ENCODE measurements at regions not wholly inside any gene's neighbourhood (a gene's known extent, or its start where the extent isn't known, plus 50 kb on each side); places are given as distances from the start of the nearest gene placed in this dataset.

DNA sequence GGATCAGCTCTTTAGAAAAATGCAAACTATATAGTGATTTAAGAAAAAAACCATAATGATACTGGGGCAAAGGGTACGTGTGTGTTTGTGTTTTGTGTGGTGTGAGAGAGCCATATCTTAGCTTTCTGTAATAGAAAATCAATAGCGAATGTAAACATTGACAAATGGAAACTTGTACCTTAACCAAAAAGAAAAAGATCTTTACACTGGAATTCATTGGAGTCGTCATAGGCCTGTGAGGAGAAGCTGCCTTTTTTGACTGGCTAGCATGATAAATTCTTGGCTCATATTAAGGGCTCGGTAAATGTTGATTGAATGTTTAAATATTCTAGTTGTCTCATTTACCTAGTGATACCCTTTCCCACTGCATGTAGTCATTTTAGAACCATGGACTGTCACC lies 161.8 kb upstream of the ASCC3 start:
- Histone ChIP-seq H3K4me1 (no peaks in the 10 kb centered on the region), H3K27ac (no peak overlapping the region), H3K36me3 (no peaks in the 10 kb centered on the region), H3K9me3 (peaks cover 0 to 8% (median 0%) of the 10 kb centered on the region in 12 donors), H3K27me3 (no peaks in the 10 kb centered on the region), H3K4me3 (no peak overlapping the region)
- WGBS, 4 donors = 77 to 84% (median 78%) methylated on average over 4 of the region's 4 CpGs
- DNase-seq (no peak), ATAC-seq (no peak)
- intact Hi-C loops (cut with DNase I) = no loop called here
- TF ChIP-seq POLR2A (IDR thresholded peaks at IDR 0.05) = no peak
- TF ChIP-seq, protein P1, sequence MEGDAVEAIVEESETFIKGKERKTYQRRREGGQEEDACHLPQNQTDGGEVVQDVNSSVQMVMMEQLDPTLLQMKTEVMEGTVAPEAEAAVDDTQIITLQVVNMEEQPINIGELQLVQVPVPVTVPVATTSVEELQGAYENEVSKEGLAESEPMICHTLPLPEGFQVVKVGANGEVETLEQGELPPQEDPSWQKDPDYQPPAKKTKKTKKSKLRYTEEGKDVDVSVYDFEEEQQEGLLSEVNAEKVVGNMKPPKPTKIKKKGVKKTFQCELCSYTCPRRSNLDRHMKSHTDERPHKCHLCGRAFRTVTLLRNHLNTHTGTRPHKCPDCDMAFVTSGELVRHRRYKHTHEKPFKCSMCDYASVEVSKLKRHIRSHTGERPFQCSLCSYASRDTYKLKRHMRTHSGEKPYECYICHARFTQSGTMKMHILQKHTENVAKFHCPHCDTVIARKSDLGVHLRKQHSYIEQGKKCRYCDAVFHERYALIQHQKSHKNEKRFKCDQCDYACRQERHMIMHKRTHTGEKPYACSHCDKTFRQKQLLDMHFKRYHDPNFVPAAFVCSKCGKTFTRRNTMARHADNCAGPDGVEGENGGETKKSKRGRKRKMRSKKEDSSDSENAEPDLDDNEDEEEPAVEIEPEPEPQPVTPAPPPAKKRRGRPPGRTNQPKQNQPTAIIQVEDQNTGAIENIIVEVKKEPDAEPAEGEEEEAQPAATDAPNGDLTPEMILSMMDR (IDR thresholded peaks at IDR 0.05) = no peak

DNA sequence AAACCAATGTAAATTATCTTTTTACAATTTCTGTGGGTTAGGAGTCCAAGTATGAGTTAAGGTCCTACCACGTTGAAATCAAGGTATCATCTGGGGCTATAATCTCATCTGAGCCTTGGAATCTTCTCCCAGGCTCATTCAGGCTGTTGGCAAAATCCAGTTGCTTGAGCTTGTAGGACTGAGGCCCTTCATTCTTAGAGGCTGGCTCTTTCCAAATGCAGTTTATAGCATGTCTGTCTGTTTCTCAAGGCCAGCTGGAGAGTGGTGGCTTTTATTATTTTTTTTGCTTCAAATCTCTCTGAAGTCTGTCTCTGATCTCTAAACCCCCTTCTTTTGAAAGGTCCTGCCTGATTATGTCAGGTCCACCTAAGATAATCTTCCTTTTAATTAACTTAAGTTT lies 177.2 kb upstream of the ASCC3 start:
- DNase-seq = no peak
- 21 to 67% (median 54%) methylated on average over 1 of the region's 1 CpG for WGBS, 4 donors
- ATAC-seq = no peak
- Histone ChIP-seq H3K4me1 (no peaks in the 10 kb centered on the region), H3K27me3 (no peaks in the 10 kb centered on the region), H3K4me3 (no peak overlapping the region), H3K9me3 (peaks cover 0 to 8% (median 0%) of the 10 kb centered on the region in 12 donors), H3K36me3 (no peaks in the 10 kb centered on the region), H3K27ac (no peak overlapping the region)
- intact Hi-C loops (cut with DNase I) = no loop called here
- TF ChIP-seq, protein P1 (IDR thresholded peaks at IDR 0.05) = no peak
- no peak for TF ChIP-seq POLR2A (IDR thresholded peaks at IDR 0.05)

DNA sequence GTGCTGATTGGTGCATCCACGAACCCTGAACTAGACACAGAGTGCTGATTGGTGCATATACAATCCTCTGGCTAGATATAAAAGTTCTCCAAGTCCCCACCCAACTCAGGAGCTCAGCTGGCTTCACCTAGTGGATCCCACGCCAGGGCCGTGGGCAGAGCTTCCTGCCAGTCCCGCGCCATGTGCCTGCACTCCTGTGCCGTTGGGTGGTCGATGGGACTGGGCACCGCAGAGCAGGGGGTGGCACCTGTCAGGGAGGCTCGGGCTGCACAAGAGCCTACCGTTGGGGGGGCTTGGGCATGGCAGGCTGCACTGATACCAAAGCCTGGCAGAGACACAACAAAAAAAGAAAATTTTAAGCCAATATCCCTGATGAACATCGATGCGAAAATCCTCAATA lies 185.4 kb upstream of the ASCC3 start:
- Histone ChIP-seq H3K9me3 (peaks cover 0 to 38% (median 2%) of the 10 kb centered on the region in 12 donors), H3K27me3 (no peaks in the 10 kb centered on the region), H3K27ac (no peak overlapping the region), H3K36me3 (no peaks in the 10 kb centered on the region), H3K4me1 (no peaks in the 10 kb centered on the region), H3K4me3 (no peak overlapping the region)
- WGBS, 4 donors = 84 to 92% (median 90%) methylated on average over 11 to 12 of the region's 12 CpGs
- no peak for TF ChIP-seq POLR2A (IDR thresholded peaks at IDR 0.05)
- TF ChIP-seq, protein P1 (IDR thresholded peaks at IDR 0.05) = no peak
- intact Hi-C loops (cut with DNase I) = no loop called here
- DNase-seq (no peak), ATAC-seq (no peak)

DNA sequence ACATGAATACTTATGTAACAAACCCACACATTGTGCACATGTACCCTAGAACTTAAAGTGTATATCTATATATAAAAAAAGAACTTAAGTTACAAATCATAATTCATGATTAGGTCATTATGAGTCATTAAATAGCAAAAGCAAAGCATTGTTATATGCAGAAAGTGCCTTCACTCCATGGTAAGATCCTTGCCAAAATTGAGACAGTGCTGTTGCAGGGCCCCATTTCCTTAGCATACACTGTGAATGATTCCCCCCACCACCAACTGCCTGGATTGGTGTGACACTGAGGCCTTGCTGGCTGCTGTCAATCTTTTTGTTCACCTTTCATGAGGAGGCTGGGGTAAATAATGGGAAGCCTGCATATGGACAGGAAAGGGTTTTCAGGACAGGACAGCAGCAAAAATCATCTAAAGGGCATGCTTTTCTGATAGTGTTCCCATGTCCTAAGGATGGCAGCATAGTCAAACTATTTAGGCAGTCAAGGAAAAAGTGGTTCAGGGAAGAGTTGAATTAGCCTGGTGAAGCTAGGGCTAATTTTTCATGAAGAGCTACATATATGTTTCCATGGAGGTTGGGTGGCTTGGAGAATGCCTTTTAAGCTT lies 188.2 kb upstream of the ASCC3 start:
- TF ChIP-seq, protein P1 (IDR thresholded peaks at IDR 0.05) = no peak
- TF ChIP-seq POLR2A (IDR thresholded peaks at IDR 0.05) = no peak
- Histone ChIP-seq H3K9me3 (peaks cover 0 to 39% (median 2%) of the 10 kb centered on the region in 12 donors), H3K27ac (no peak overlapping the region), H3K4me1 (no peaks in the 10 kb centered on the region), H3K27me3 (no peaks in the 10 kb centered on the region), H3K4me3 (no peak overlapping the region), H3K36me3 (no peaks in the 10 kb centered on the region)
- DNase-seq (no peak), ATAC-seq (no peak)
- intact Hi-C loops (cut with DNase I) = no loop called here

Measured in heart left ventricle (tissue), 16 donors.